ENCODE measurements at regions not wholly inside any gene's neighbourhood (a gene's known extent, or its start where the extent isn't known, plus 50 kb on each side); places are given as distances from the start of the nearest gene placed in this dataset.
"Not testable (repeated sequence)": the region's sequence is repeated elsewhere in the genome, so short reads cannot be mapped to it uniquely, and the experiment has no call there.

GRCh38 chr1:38778051-38778450 lies 81.5 kb downstream of the RRAGC start:
- no peak for TF ChIP-seq Cebpa-rat (IDR thresholded peaks at IDR 0.05)
- Histone ChIP-seq H3K9me3 (no peaks in the 10 kb centered on the region), H3K4me3 (no peak overlapping the region), H3K4me2 (peak overlapping the region; percentile 81; the same call in 1 of the 2 replicates), H3K4me1 (peaks cover 96% of the 10 kb centered on the region), H3K27me3 (no peaks in the 10 kb centered on the region), H3K36me3 (no peaks in the 10 kb centered on the region), H3K9ac (no peak overlapping the region), H4K20me1 (no peaks in the 10 kb centered on the region), H3K27ac (peak overlapping the region; percentile 85)

- Histone ChIP-seq H3K27me3 (no peaks in the 10 kb centered on the region), H3K4me2 (peak overlapping the region; percentile 81), H3K9ac (no peak overlapping the region; the same call in 1 of the 2 replicates), H3K4me1 (peaks cover 96% of the 10 kb centered on the region), H3K9me3 (no peaks in the 10 kb centered on the region), H3K27ac (peak overlapping the region; percentile 85), H3K4me3 (no peak overlapping the region), H3K36me3 (no peaks in the 10 kb centered on the region), H4K20me1 (no peaks in the 10 kb centered on the region)
- no peak for TF ChIP-seq Cebpa-rat (IDR thresholded peaks at IDR 0.05)
Observed at GRCh38 chr1:38777464-38777957, 82.1 kb downstream of the RRAGC start.

- Histone ChIP-seq H3K9me3 (no peaks in the 10 kb centered on the region), H3K27me3 (no peaks in the 10 kb centered on the region), H4K20me1 (no peaks in the 10 kb centered on the region), H3K4me1 (peaks cover 96% of the 10 kb centered on the region), H3K4me3 (peak overlapping the region; percentile 26; the same call in 1 of the 2 replicates), H3K9ac (peak overlapping the region; percentile 61), H3K36me3 (no peaks in the 10 kb centered on the region), H3K4me2 (peak overlapping the region; percentile 81), H3K27ac (peak overlapping the region; percentile 85)
- TF ChIP-seq Cebpa-rat (IDR thresholded peaks at IDR 0.05), result no peak
Observed at GRCh38 chr1:38776466-38777065, 83.0 kb downstream of the RRAGC start.

GRCh38 chr1:38775175-38775845 lies 84.3 kb downstream of the RRAGC start:
- H3K4me2 ChIP-seq, result peak overlapping the region; percentile 81; the same call in 1 of the 2 replicates
- H3K36me3 ChIP-seq, result no peaks in the 10 kb centered on the region
- no peak overlapping the region for H3K27ac ChIP-seq
- H3K9me3 ChIP-seq, result no peaks in the 10 kb centered on the region
- H3K27me3 ChIP-seq, result no peaks in the 10 kb centered on the region
- H4K20me1 ChIP-seq, result no peaks in the 10 kb centered on the region
- no peak for TF ChIP-seq Cebpa-rat (IDR thresholded peaks at IDR 0.05)
- no peak overlapping the region for H3K4me3 ChIP-seq
- no peak overlapping the region for H3K9ac ChIP-seq
- H3K4me1 ChIP-seq, result peaks cover 87% of the 10 kb centered on the region

- H3K27ac ChIP-seq, result peak overlapping the region; percentile 51
- no peaks in the 10 kb centered on the region for H3K27me3 ChIP-seq
- H3K4me3 ChIP-seq, result no peak overlapping the region
- TF ChIP-seq Cebpa-rat (IDR thresholded peaks at IDR 0.05), result no peak
- no peaks in the 10 kb centered on the region for H4K20me1 ChIP-seq
- H3K4me2 ChIP-seq, result peak overlapping the region; percentile 53
- H3K4me1 ChIP-seq, result peaks cover 69% of the 10 kb centered on the region
- no peaks in the 10 kb centered on the region for H3K9me3 ChIP-seq
- H3K9ac ChIP-seq, result no peak overlapping the region
- no peaks in the 10 kb centered on the region for H3K36me3 ChIP-seq
Observed at GRCh38 chr1:38773483-38773882, 86.1 kb downstream of the RRAGC start.

- Histone ChIP-seq H3K4me1 (peaks cover 64% of the 10 kb centered on the region), H4K20me1 (no peaks in the 10 kb centered on the region), H3K27me3 (no peaks in the 10 kb centered on the region), H3K4me3 (no peak overlapping the region), H3K36me3 (no peaks in the 10 kb centered on the region), H3K9me3 (no peaks in the 10 kb centered on the region), H3K4me2 (peak overlapping the region; percentile 53; the same call in 1 of the 2 replicates), H3K9ac (no peak overlapping the region), H3K27ac (peak overlapping the region; percentile 51; the same call in 1 of the 2 replicates)
- no peak for TF ChIP-seq Cebpa-rat (IDR thresholded peaks at IDR 0.05)
Observed at GRCh38 chr1:38772953-38773352, 86.6 kb downstream of the RRAGC start.

- Histone ChIP-seq H3K4me1 (peaks cover 54% of the 10 kb centered on the region), H3K9ac (no peak overlapping the region), H4K20me1 (no peaks in the 10 kb centered on the region), H3K4me2 (peak overlapping the region; percentile 44), H3K27ac (no peak overlapping the region), H3K4me3 (no peak overlapping the region), H3K9me3 (no peaks in the 10 kb centered on the region), H3K36me3 (no peaks in the 10 kb centered on the region), H3K27me3 (no peaks in the 10 kb centered on the region)
- TF ChIP-seq Cebpa-rat (IDR thresholded peaks at IDR 0.05), result no peak
Observed at GRCh38 chr1:38772026-38772425, 87.5 kb downstream of the RRAGC start.

GRCh38 chr1:38770516-38771173 lies 88.9 kb downstream of the RRAGC start:
- H4K20me1 ChIP-seq, H3K4me2 ChIP-seq, H3K4me3 ChIP-seq, H3K9ac ChIP-seq, H3K27me3 ChIP-seq, H3K36me3 ChIP-seq, H3K9me3 ChIP-seq, H3K27ac ChIP-seq: not testable (repeated sequence)
- H3K4me1 ChIP-seq, result peaks cover 40% of the 10 kb centered on the region

GRCh38 chr1:38766125-38766524 lies 93.4 kb downstream of the RRAGC start:
- no peak overlapping the region for H3K4me3 ChIP-seq
- no peak for TF ChIP-seq Cebpa-rat (IDR thresholded peaks at IDR 0.05)

GRCh38 chr1:38763121-38763520 lies 96.5 kb downstream of the RRAGC start:
- H4K20me1 ChIP-seq, result no peaks in the 10 kb centered on the region

More at GRCh38 chr1:38766125-38766524, 93.4 kb downstream of the RRAGC start:
- Histone ChIP-seq H3K27me3 (no peaks in the 10 kb centered on the region), H3K9me3 (peaks cover 2% of the 10 kb centered on the region; the same call in 1 of the 2 replicates), H3K4me1 (no peaks in the 10 kb centered on the region), H4K20me1 (no peaks in the 10 kb centered on the region), H3K36me3 (no peaks in the 10 kb centered on the region), H3K27ac (no peak overlapping the region), H3K9ac (no peak overlapping the region), H3K4me2 (no peak overlapping the region)

More at GRCh38 chr1:38763121-38763520, 96.5 kb downstream of the RRAGC start:
- H3K36me3 ChIP-seq, result no peaks in the 10 kb centered on the region
- no peak for TF ChIP-seq Cebpa-rat (IDR thresholded peaks at IDR 0.05)
- H3K9ac ChIP-seq, result no peak overlapping the region
- H3K27me3 ChIP-seq, result no peaks in the 10 kb centered on the region
- no peak overlapping the region for H3K27ac ChIP-seq
- H3K9me3 ChIP-seq, result peaks cover 2% of the 10 kb centered on the region; the same call in 1 of the 2 replicates
- H3K4me3 ChIP-seq, result no peak overlapping the region
- no peaks in the 10 kb centered on the region for H3K4me1 ChIP-seq
- no peak overlapping the region for H3K4me2 ChIP-seq

All from BLaER1 (cell line).